ENCODE measurements at regions not wholly inside any gene's neighbourhood (a gene's known extent, or its start where the extent isn't known, plus 50 kb on each side); places are given as distances from the start of the nearest gene placed in this dataset.

DNA sequence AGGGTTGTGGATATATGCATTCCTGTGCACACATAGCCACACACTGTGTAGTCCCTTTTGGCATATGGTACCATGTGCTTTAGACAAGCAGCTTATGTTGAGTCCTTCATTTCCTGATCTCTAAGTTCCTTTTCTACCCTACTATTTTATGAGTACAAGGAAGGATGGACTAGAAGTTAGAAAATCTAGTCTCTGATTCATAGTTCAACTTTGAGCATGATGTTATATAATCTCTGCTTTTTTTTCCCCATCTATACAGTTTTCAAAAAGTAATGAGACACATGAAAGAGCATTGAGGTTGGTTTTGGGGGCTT lies 123.6 kb downstream of the PLEKHG1 start:
- no peak overlapping the region for H3K4me3 ChIP-seq (ENCODE audit: low read length in 2 of 2)
- H3K9ac ChIP-seq (ENCODE audit: low read length in 2 of 2): no peak overlapping the region
- H3K4me1 ChIP-seq (ENCODE audit: control insufficient read depth, insufficient read depth, low read length): no peaks in the 10 kb centered on the region
- H3K27ac ChIP-seq (ENCODE audit: low read length): no peak overlapping the region
- no peaks in the 10 kb centered on the region for H3K36me3 ChIP-seq (ENCODE audit: control insufficient read depth in 2 of 2, insufficient read depth in 2 of 2, low read length in 2 of 2)
- no peaks in the 10 kb centered on the region for H3K27me3 ChIP-seq (ENCODE audit: control insufficient read depth in 1 of 2, insufficient read depth in 2 of 2, low read length in 2 of 2)
- no peaks in the 10 kb centered on the region for H3K9me3 ChIP-seq (ENCODE audit: control insufficient read depth in 2 of 2, low read length in 2 of 2)

DNA sequence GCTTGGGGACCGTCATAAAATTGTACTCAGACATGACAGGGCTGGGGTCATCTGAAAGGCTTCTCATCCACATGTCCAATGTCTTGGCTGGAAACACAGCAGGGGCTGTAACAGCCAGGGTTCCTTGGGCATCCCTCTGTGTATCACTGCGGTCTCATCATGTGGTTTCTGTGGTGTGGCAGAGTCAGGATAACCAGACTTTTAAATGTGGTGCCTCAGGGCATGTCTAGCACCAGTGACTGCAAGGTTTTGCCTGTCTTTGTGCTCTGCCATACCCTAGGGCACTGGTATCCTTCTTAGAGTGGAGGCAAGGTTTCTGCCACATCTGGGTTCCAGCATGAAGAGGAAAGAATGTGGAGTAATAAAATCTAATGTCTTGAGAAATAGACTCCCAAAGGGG lies 124.2 kb downstream of the PLEKHG1 start:
- Histone ChIP-seq H3K4me3 (ENCODE audit: low read length in 2 of 2) (no peak overlapping the region), H3K4me1 (ENCODE audit: control insufficient read depth, insufficient read depth, low read length) (no peaks in the 10 kb centered on the region), H3K9ac (ENCODE audit: low read length in 2 of 2) (no peak overlapping the region), H3K9me3 (ENCODE audit: control insufficient read depth in 2 of 2, low read length in 2 of 2) (no peaks in the 10 kb centered on the region), H3K36me3 (ENCODE audit: control insufficient read depth in 2 of 2, insufficient read depth in 2 of 2, low read length in 2 of 2) (no peaks in the 10 kb centered on the region), H3K27ac (ENCODE audit: low read length) (no peak overlapping the region), H3K27me3 (ENCODE audit: control insufficient read depth in 1 of 2, insufficient read depth in 2 of 2, low read length in 2 of 2) (no peaks in the 10 kb centered on the region)

- no peaks in the 10 kb centered on the region for H3K27me3 ChIP-seq (ENCODE audit: control insufficient read depth in 1 of 2, insufficient read depth in 2 of 2, low read length in 2 of 2)
- H3K4me1 ChIP-seq (ENCODE audit: control insufficient read depth, insufficient read depth, low read length): no peaks in the 10 kb centered on the region
- H3K4me3 ChIP-seq (ENCODE audit: low read length in 2 of 2): no peak overlapping the region
- no peaks in the 10 kb centered on the region for H3K9me3 ChIP-seq (ENCODE audit: control insufficient read depth in 2 of 2, low read length in 2 of 2)
- no peak overlapping the region for H3K27ac ChIP-seq (ENCODE audit: low read length)
- no peaks in the 10 kb centered on the region for H3K36me3 ChIP-seq (ENCODE audit: control insufficient read depth in 2 of 2, insufficient read depth in 2 of 2, low read length in 2 of 2)
- no peak overlapping the region for H3K9ac ChIP-seq (ENCODE audit: low read length in 2 of 2)
Observed at GRCh38 chr6:150725795-150726194, 126.1 kb downstream of the PLEKHG1 start.

GRCh38 chr6:150729188-150729748 lies 129.6 kb downstream of the PLEKHG1 start:
- H3K9me3 ChIP-seq (ENCODE audit: control insufficient read depth in 2 of 2, low read length in 2 of 2): no peaks in the 10 kb centered on the region
- H3K27ac ChIP-seq (ENCODE audit: low read length): no peak overlapping the region
- H3K27me3 ChIP-seq (ENCODE audit: control insufficient read depth in 1 of 2, insufficient read depth in 2 of 2, low read length in 2 of 2): no peaks in the 10 kb centered on the region
- no peaks in the 10 kb centered on the region for H3K4me1 ChIP-seq (ENCODE audit: control insufficient read depth, insufficient read depth, low read length)
- no peak overlapping the region for H3K9ac ChIP-seq (ENCODE audit: low read length in 2 of 2)
- no peak overlapping the region for H3K4me3 ChIP-seq (ENCODE audit: low read length in 2 of 2)
- peaks cover 0 to 2% of the 10 kb centered on the region in 2 donors for H3K36me3 ChIP-seq (ENCODE audit: control insufficient read depth in 2 of 2, insufficient read depth in 2 of 2, low read length in 2 of 2)

DNA sequence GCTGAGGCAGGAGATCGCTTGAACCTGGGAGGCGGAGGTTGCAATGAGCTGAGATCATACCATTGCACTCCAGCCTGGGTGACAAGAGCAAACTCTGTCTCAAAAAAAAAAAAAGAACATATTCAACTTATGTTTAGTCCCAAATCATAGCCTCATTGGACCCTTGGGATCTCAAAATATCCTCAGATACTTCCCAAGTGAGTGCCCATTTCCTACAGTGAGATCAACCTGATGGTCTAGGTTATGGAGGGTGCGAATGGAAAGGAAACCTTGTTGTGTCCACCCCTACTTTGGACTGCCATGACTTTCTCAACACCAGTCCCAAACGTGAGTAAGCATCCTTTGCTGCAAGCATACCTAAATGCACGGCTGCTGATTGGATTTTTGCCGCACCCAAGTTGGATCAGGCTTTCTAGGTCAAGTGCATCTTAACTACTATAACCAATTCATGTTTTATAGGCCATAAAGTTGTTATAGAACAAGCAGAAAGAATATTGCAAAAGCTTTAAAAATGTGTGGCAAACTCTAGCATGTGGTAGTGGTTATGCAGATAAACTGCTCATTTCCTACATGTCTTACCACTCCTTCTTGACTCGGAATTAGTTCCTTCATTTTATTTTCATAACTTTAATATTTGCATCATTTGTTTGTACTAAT lies 131.2 kb downstream of the PLEKHG1 start:
- no peaks in the 10 kb centered on the region for H3K4me1 ChIP-seq (ENCODE audit: control insufficient read depth, insufficient read depth, low read length)
- H3K9me3 ChIP-seq (ENCODE audit: control insufficient read depth in 2 of 2, low read length in 2 of 2): no peaks in the 10 kb centered on the region

DNA sequence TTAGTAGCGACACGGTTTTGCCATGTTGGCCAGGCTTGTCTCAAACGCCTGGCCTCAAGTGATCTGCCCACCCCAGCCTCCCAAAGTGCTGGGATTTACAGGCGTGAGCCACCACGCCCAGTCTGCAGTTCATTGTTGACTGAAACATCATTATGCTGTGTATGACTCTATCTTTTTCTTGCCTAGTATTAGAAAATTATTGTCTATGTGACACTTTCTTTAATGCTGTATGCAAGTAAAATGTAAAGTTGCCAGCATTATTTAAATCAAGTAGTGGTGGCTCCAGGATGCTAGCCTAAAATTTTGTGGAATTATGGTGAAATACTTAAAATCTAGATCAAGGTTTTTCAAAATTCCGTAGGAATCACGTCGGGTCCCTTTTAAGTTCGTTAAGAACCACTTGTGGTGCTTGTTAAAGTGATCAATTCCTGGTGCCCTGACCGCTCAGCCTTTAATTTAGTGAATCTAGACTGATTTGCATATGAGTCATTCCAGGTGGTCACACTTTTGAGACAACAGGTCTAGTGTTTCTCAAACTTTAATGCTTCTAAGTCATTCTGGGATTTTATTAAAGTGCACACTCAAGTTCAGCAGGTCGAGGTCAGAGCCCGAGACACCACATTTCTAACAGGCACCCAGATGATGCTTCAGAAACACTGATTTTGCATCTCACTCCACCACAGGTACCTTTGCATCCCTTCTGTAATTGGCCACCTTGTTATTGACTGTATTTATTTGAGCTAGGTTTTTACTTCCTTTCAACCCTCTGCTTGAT lies 132.6 kb upstream of the MTHFD1L start:
- Histone ChIP-seq H3K36me3 (ENCODE audit: control insufficient read depth in 2 of 2, insufficient read depth in 2 of 2, low read length in 2 of 2) (peaks cover 0 to 3% of the 10 kb centered on the region in 2 donors), H3K4me1 (ENCODE audit: control insufficient read depth, insufficient read depth, low read length) (no peaks in the 10 kb centered on the region), H3K9me3 (ENCODE audit: control insufficient read depth in 2 of 2, low read length in 2 of 2) (no peaks in the 10 kb centered on the region), H3K27ac (ENCODE audit: low read length) (no peak overlapping the region), H3K27me3 (ENCODE audit: control insufficient read depth in 1 of 2, insufficient read depth in 2 of 2, low read length in 2 of 2) (no peaks in the 10 kb centered on the region), H3K4me3 (ENCODE audit: low read length in 2 of 2) (no peak overlapping the region), H3K9ac (ENCODE audit: low read length in 2 of 2) (no peak overlapping the region)

More for the DNA sequence above, 131.2 kb downstream of the PLEKHG1 start:
- Histone ChIP-seq H3K27ac (ENCODE audit: low read length) (no peak overlapping the region), H3K9ac (ENCODE audit: low read length in 2 of 2) (no peak overlapping the region), H3K27me3 (ENCODE audit: control insufficient read depth in 1 of 2, insufficient read depth in 2 of 2, low read length in 2 of 2) (no peaks in the 10 kb centered on the region), H3K36me3 (ENCODE audit: control insufficient read depth in 2 of 2, insufficient read depth in 2 of 2, low read length in 2 of 2) (peaks cover 0 to 3% of the 10 kb centered on the region in 2 donors), H3K4me3 (ENCODE audit: low read length in 2 of 2) (no peak overlapping the region)

- Histone ChIP-seq H3K9ac (ENCODE audit: low read length in 2 of 2) (no peak overlapping the region), H3K27ac (ENCODE audit: low read length) (no peak overlapping the region), H3K36me3 (ENCODE audit: control insufficient read depth in 2 of 2, insufficient read depth in 2 of 2, low read length in 2 of 2) (peaks cover 0 to 3% of the 10 kb centered on the region in 2 donors), H3K4me1 (ENCODE audit: control insufficient read depth, insufficient read depth, low read length) (no peaks in the 10 kb centered on the region), H3K4me3 (ENCODE audit: low read length in 2 of 2) (no peak overlapping the region), H3K9me3 (ENCODE audit: control insufficient read depth in 2 of 2, low read length in 2 of 2) (no peaks in the 10 kb centered on the region), H3K27me3 (ENCODE audit: control insufficient read depth in 1 of 2, insufficient read depth in 2 of 2, low read length in 2 of 2) (no peaks in the 10 kb centered on the region)
Observed at GRCh38 chr6:150733726-150734125, 131.8 kb upstream of the MTHFD1L start.

GRCh38 chr6:150734235-150734634 lies 131.3 kb upstream of the MTHFD1L start:
- no peak overlapping the region for H3K9ac ChIP-seq (ENCODE audit: low read length in 2 of 2)
- H3K9me3 ChIP-seq (ENCODE audit: control insufficient read depth in 2 of 2, low read length in 2 of 2): no peaks in the 10 kb centered on the region
- no peaks in the 10 kb centered on the region for H3K4me1 ChIP-seq (ENCODE audit: control insufficient read depth, insufficient read depth, low read length)
- no peak overlapping the region for H3K4me3 ChIP-seq (ENCODE audit: low read length in 2 of 2)
- H3K27ac ChIP-seq (ENCODE audit: low read length): no peak overlapping the region
- no peaks in the 10 kb centered on the region for H3K27me3 ChIP-seq (ENCODE audit: control insufficient read depth in 1 of 2, insufficient read depth in 2 of 2, low read length in 2 of 2)
- H3K36me3 ChIP-seq (ENCODE audit: control insufficient read depth in 2 of 2, insufficient read depth in 2 of 2, low read length in 2 of 2): peaks cover 0 to 3% of the 10 kb centered on the region in 2 donors

- peaks cover 0 to 3% of the 10 kb centered on the region in 2 donors for H3K36me3 ChIP-seq (ENCODE audit: control insufficient read depth in 2 of 2, insufficient read depth in 2 of 2, low read length in 2 of 2)
- no peaks in the 10 kb centered on the region for H3K9me3 ChIP-seq (ENCODE audit: control insufficient read depth in 2 of 2, low read length in 2 of 2)
- no peaks in the 10 kb centered on the region for H3K27me3 ChIP-seq (ENCODE audit: control insufficient read depth in 1 of 2, insufficient read depth in 2 of 2, low read length in 2 of 2)
- no peak overlapping the region for H3K27ac ChIP-seq (ENCODE audit: low read length)
- H3K4me1 ChIP-seq (ENCODE audit: control insufficient read depth, insufficient read depth, low read length): no peaks in the 10 kb centered on the region
- no peak overlapping the region for H3K9ac ChIP-seq (ENCODE audit: low read length in 2 of 2)
- H3K4me3 ChIP-seq (ENCODE audit: low read length in 2 of 2): no peak overlapping the region
Observed at GRCh38 chr6:150735341-150735851, 130.1 kb upstream of the MTHFD1L start.

DNA sequence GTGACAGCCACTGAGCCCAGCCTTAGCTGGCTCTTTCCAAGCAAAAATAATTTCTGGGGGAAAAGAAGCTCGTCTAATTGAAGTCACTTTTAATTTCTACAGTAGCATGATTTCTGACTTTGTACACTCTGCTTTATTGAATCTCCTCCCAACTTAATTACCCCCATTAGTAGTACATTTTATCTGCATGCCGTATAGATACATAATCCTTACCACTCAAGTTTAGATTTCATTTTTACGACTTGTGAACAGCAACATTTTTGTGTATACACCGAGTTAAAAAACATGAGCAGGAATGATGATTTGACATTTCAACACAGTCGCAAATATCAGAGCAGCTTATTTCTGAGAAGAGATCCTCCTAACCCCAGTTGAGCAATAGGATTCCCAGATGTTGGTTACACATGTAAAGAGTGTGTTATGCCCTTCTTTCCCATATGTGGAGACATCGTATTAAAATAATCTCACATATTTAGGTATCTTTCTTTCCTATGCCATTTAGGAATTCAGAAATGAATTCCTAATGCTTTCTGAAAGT lies 127.3 kb upstream of the MTHFD1L start:
- Histone ChIP-seq H3K36me3 (ENCODE audit: control insufficient read depth in 2 of 2, insufficient read depth in 2 of 2, low read length in 2 of 2) (peaks cover 0 to 3% of the 10 kb centered on the region in 2 donors), H3K9me3 (ENCODE audit: control insufficient read depth in 2 of 2, low read length in 2 of 2) (no peaks in the 10 kb centered on the region), H3K9ac (ENCODE audit: low read length in 2 of 2) (no peak overlapping the region), H3K4me3 (ENCODE audit: low read length in 2 of 2) (no peak overlapping the region), H3K27ac (ENCODE audit: low read length) (no peak overlapping the region), H3K27me3 (ENCODE audit: control insufficient read depth in 1 of 2, insufficient read depth in 2 of 2, low read length in 2 of 2) (no peaks in the 10 kb centered on the region), H3K4me1 (ENCODE audit: control insufficient read depth, insufficient read depth, low read length) (no peaks in the 10 kb centered on the region)
